Panc1 (cell line): ENCODE measurements at regions not wholly inside any gene's neighbourhood (a gene's known extent, or its start where the extent isn't known, plus 50 kb on each side); places are given as distances from the start of the nearest gene placed in this dataset.

Source experiments
- ATAC-seq: fragments of 200-7000 bp; cut with Tn5 transposase; 2 replicates; pipeline ENCODE4 v1.9.1; 2020; ENCODE audit warnings: mild to moderate bottlenecking, moderate library complexity
- BruUV-seq: library from RNA; stranded (reverse); fragments of 400-500 nt; replicated peaks from 2 replicates; lab custom pipeline; 2021; lab: Mats Ljungman, UMichigan
- CTCF ChIA-PET: fragments of 300-600 bp; sonication (Branson Sonifier 250); formaldehyde crosslinking; loops from one replicate; lab custom pipeline; 2022; ENCODE audit warnings: antibody characterized with exemption; lab: Charles Lee
- POLR2A ChIA-PET: fragments of 300-600 bp; sonication (Branson Sonifier 250); formaldehyde crosslinking; loops from one replicate; lab custom pipeline; 2022; ENCODE audit warnings: antibody characterized with exemption; lab: Charles Lee
- DNase-seq: peaks from one replicate; pipeline ENCODE4 v3.0.0-alpha.2; 2010; ENCODE audit warnings: low read depth, low spot score
- H3K27ac ChIP-seq: 2 replicates; pipeline ENCODE4 v1.5.1; 2011; ENCODE audit warnings: mild to moderate bottlenecking, low read length, inconsistent platforms
- H3K27me3 ChIP-seq: fragments of 200-500 bp; sonication (Bioruptor generic); 2 replicates; pipeline ENCODE4 v1.6.0; 2014; ENCODE audit warnings: low read length, inconsistent platforms; ENCODE audit not compliant: control insufficient read depth, insufficient read depth
- H3K36me3 ChIP-seq: fragments of 200-500 bp; sonication (Bioruptor generic); 2 replicates; pipeline ENCODE4 v1.5.1; 2014; ENCODE audit warnings: inconsistent platforms, mild to moderate bottlenecking, low read length, moderate library complexity; ENCODE audit not compliant: control insufficient read depth, insufficient read depth
- H3K4me1 ChIP-seq: 2 replicates; pipeline ENCODE4 v1.5.1; 2011; ENCODE audit warnings: inconsistent platforms, mild to moderate bottlenecking, low read length, moderate library complexity; ENCODE audit not compliant: control insufficient read depth, insufficient read depth
- H3K4me3 ChIP-seq, 2 experiments: 2 replicates each; pipeline ENCODE4 v1.5.1; 2011 to 2012; ENCODE audit warnings: low read depth in 2 of 2, low read length in 2 of 2, mild to moderate bottlenecking in 2 of 2, inconsistent platforms in 1 of 2, moderate library complexity in 1 of 2
- H3K9me3 ChIP-seq: fragments of 200-500 bp; sonication (Bioruptor generic); 2 replicates; pipeline ENCODE4 v1.5.1; 2014; ENCODE audit warnings: low read depth, mild to moderate bottlenecking, inconsistent platforms, low read length, moderate library complexity; ENCODE audit not compliant: control insufficient read depth, insufficient read depth
- POLR2AphosphoS5 ChIP-seq: IDR thresholded peaks from 2 replicates; pipeline ENCODE4 v1.6.1; 2012; ENCODE audit warnings: mild to moderate bottlenecking, low read depth, low read length, moderate library complexity
- SIN3A ChIP-seq: IDR thresholded peaks from 2 replicates; pipeline ENCODE4 v1.6.1; 2012; ENCODE audit warnings: low read depth, mild to moderate bottlenecking, low read length, moderate library complexity, borderline replicate concordance; ENCODE audit not compliant: insufficient read depth
- TCF7L2 ChIP-seq: IDR thresholded peaks from 2 replicates; pipeline ENCODE4 v1.6.1; 2011; ENCODE audit warnings: mild to moderate bottlenecking, low read depth, low read length, inconsistent platforms
- in situ Hi-C: cut with HindIII; loops from 2 replicates; pipeline ENCODE4 v1.10.0; 2016; ENCODE audit warnings: low sequenced_read_pairs, low pct_unique_long_range_greater_than_20kb
- intact Hi-C: fragments of 100-400 bp; cut with micrococcal nuclease; formaldehyde crosslinking; loops from one replicate; pipeline ENCODE4 v1.10.0; 2022; ENCODE audit not compliant: unreplicated experiment
- TF ChIP-seq, protein P1 (sequence below): fragments of 450-650 bp; IDR thresholded peaks from 2 replicates; pipeline ENCODE4 v1.5.1; 2017; ENCODE audit warnings: mild to moderate bottlenecking
- TF ChIP-seq, protein P2 (sequence below), 2 experiments: IDR thresholded peaks; 2 replicates each; pipeline ENCODE4 v1.6.1; 2011 to 2012; ENCODE audit warnings: low read depth in 2 of 2, control low read depth in 1 of 2, low read length in 1 of 2, mild to moderate bottlenecking in 1 of 2, moderate library complexity in 1 of 2; ENCODE audit not compliant: insufficient read depth in 1 of 2

DNA sequence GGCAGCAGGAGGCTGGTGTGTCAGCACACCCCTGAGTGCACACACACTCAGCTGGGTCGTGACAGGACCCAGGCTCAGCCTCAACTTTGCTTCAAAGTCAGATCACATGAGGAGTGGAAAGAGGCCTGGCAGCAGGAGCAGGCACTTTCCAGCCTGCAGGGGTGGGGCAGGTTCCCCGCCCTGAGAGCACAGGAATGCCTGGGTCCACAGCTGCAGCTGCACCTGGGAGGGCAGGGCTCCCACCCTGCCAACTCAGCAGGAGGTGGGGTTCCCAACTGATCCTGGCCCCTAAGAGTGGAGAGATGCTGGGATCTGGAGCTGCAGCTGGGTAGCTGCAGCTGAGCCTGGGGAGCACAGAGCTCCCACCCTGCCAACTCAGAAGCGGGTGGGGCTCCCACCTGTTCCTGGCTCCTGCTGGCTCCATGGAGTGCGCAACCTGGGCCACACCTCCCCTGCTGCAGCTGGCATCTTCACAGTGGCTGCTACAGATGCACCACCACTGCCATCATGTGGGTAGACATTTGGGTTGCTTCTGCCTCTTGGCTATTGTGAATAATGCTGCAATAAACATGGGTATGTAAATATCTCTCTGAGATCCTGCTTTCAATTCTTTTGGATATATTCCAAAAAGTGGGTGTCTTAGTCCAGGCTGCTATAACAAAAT, 415.4 kb downstream of the TTLL7 start:
- in situ Hi-C loops (no loop called here), intact Hi-C loops (no loop called here)
- ATAC-seq (no peak), DNase-seq (no peak)
- Histone ChIP-seq H3K4me1 (no peaks in the 10 kb centered on the region), H3K36me3 (no peaks in the 10 kb centered on the region), H3K27me3 (no peaks in the 10 kb centered on the region), H3K4me3 (no peak overlapping the region), H3K27ac (no peak overlapping the region), H3K9me3 (peaks cover 7% of the 10 kb centered on the region; the same call in 1 of the 2 replicates)
- ChIA-PET CTCF (no interaction called here), POLR2A (no interaction called here)
- no TSS peak for BruUV-seq
- TF ChIP-seq, protein P1, sequence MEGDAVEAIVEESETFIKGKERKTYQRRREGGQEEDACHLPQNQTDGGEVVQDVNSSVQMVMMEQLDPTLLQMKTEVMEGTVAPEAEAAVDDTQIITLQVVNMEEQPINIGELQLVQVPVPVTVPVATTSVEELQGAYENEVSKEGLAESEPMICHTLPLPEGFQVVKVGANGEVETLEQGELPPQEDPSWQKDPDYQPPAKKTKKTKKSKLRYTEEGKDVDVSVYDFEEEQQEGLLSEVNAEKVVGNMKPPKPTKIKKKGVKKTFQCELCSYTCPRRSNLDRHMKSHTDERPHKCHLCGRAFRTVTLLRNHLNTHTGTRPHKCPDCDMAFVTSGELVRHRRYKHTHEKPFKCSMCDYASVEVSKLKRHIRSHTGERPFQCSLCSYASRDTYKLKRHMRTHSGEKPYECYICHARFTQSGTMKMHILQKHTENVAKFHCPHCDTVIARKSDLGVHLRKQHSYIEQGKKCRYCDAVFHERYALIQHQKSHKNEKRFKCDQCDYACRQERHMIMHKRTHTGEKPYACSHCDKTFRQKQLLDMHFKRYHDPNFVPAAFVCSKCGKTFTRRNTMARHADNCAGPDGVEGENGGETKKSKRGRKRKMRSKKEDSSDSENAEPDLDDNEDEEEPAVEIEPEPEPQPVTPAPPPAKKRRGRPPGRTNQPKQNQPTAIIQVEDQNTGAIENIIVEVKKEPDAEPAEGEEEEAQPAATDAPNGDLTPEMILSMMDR = no peak
- TF ChIP-seq POLR2AphosphoS5 = no peak

DNA sequence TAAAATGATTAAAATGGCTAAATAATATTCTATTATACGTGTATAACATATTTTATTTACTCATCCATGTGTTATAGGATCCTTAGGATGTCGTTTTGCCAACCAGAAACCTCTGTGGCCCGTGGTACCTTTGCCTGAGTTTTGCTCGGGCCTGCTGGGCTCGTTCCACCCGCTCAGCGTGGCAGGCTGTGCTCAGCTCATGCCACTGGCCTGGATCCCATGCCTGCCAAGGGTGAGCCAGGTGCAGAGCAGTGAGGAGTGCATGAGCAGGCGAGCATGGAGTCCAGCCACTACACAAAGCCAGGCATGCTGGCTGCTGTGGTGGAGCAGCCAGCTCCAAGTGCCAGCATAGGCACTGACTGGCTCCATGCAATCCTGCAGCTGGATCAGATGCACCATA, 417.2 kb downstream of the TTLL7 start:
- in situ Hi-C loops = no loop called here
- no peaks in the 10 kb centered on the region for H3K4me1 ChIP-seq
- no peak for ATAC-seq
- intact Hi-C loops = no loop called here
- TF ChIP-seq SIN3A = no peak
- TF ChIP-seq, protein P2, sequence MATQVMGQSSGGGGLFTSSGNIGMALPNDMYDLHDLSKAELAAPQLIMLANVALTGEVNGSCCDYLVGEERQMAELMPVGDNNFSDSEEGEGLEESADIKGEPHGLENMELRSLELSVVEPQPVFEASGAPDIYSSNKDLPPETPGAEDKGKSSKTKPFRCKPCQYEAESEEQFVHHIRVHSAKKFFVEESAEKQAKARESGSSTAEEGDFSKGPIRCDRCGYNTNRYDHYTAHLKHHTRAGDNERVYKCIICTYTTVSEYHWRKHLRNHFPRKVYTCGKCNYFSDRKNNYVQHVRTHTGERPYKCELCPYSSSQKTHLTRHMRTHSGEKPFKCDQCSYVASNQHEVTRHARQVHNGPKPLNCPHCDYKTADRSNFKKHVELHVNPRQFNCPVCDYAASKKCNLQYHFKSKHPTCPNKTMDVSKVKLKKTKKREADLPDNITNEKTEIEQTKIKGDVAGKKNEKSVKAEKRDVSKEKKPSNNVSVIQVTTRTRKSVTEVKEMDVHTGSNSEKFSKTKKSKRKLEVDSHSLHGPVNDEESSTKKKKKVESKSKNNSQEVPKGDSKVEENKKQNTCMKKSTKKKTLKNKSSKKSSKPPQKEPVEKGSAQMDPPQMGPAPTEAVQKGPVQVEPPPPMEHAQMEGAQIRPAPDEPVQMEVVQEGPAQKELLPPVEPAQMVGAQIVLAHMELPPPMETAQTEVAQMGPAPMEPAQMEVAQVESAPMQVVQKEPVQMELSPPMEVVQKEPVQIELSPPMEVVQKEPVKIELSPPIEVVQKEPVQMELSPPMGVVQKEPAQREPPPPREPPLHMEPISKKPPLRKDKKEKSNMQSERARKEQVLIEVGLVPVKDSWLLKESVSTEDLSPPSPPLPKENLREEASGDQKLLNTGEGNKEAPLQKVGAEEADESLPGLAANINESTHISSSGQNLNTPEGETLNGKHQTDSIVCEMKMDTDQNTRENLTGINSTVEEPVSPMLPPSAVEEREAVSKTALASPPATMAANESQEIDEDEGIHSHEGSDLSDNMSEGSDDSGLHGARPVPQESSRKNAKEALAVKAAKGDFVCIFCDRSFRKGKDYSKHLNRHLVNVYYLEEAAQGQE (IDR thresholded peaks at IDR 0.05; ENCODE audit: insufficient read depth in 1 of 2, low read depth in 2 of 2, low read length in 1 of 2) = no peak
- no peak for TF ChIP-seq TCF7L2
- TF ChIP-seq, protein P1 = no peak
- TF ChIP-seq POLR2AphosphoS5 = no peak
- H3K27me3 ChIP-seq = no peaks in the 10 kb centered on the region
- no peaks in the 10 kb centered on the region for H3K36me3 ChIP-seq
- CTCF ChIA-PET = no interaction called here
- peaks cover 7% of the 10 kb centered on the region; the same call in 1 of the 2 replicates for H3K9me3 ChIP-seq
- BruUV-seq = no TSS peak
- H3K4me3 ChIP-seq = no peak overlapping the region
- DNase-seq = no peak
- no peak overlapping the region for H3K27ac ChIP-seq
- POLR2A ChIA-PET = no interaction called here
